ENCODE measurements at regions not wholly inside any gene's neighbourhood (a gene's known extent, or its start where the extent isn't known, plus 50 kb on each side); places are given as distances from the start of the nearest gene placed in this dataset.

GRCh38 chr18:55876254-55876653 is 288.3 kb upstream of the TCF4 start:
- Mint-ChIP-seq H3K36me3 (ENCODE audit: insufficient read depth in 1 of 3, low read depth in 3 of 3) (no peaks in the 10 kb centered on the region), H3K4me3 (no peak overlapping the region), H3K4me1 (peaks cover 8 to 28% of the 10 kb centered on the region in 2 experiments), H3K27me3 (ENCODE audit: low read depth) (no peaks in the 10 kb centered on the region), H3K27ac (no peak overlapping the region; a peak in 1 of 7 replicates), H3K9me3 (no peaks in the 10 kb centered on the region)
- H3K79me2 ChIP-seq (ENCODE audit: insufficient read depth, low read length) = no peaks in the 10 kb centered on the region
- no peak overlapping the region for H3T11ph ChIP-seq (ENCODE audit: low read length)
- H3K4me2 ChIP-seq (ENCODE audit: insufficient read depth, insufficient read length, low read length) = no peak overlapping the region
- no peaks in the 10 kb centered on the region for H3K27me3 ChIP-seq (ENCODE audit: insufficient read depth, low read length)
- no peak overlapping the region for H2BK5ac ChIP-seq (ENCODE audit: insufficient read length, low read length)
- no peak overlapping the region for H4K5ac ChIP-seq (ENCODE audit: insufficient read length, low read depth, low read length)
- H2AFZ ChIP-seq (ENCODE audit: low read length) = no peak overlapping the region
- no peak overlapping the region for H3K27ac ChIP-seq (ENCODE audit: insufficient read length, low read depth, low read length)
- no peak overlapping the region for H2AK5ac ChIP-seq (ENCODE audit: insufficient read length, low read length)
- H3K14ac ChIP-seq (ENCODE audit: insufficient read depth, low read length) = no peak overlapping the region
- no peak for DNase-seq
- H4K8ac ChIP-seq (replicated peaks; ENCODE audit: insufficient read length, low read depth, low read length) = no peak overlapping the region
- H2BK120ac ChIP-seq (ENCODE audit: low read depth, low read length, poor library complexity, severe bottlenecking) = no peak overlapping the region
- no peak overlapping the region for H3K56ac ChIP-seq (ENCODE audit: insufficient read length, low read depth, low read length)
- no peak overlapping the region for H3K18ac ChIP-seq (ENCODE audit: insufficient read length, low read depth, low read length)
- H2BK15ac ChIP-seq (ENCODE audit: low read depth, low read length) = no peak overlapping the region
- no peaks in the 10 kb centered on the region for H4K20me1 ChIP-seq (ENCODE audit: control insufficient read depth, insufficient read depth, insufficient read length)
- H3K9me3 ChIP-seq (ENCODE audit: control insufficient read depth, low read depth, low read length) = no peaks in the 10 kb centered on the region
- no CpG with 5 or more reads among the region's 2 CpGs for WGBS (ENCODE audit: extremely low coverage, insufficient read length, low lambda C conversion rate)
- no peaks in the 10 kb centered on the region for H3K4me1 ChIP-seq (ENCODE audit: insufficient read depth, low read length)
- no peaks in the 10 kb centered on the region for H3K79me1 ChIP-seq (ENCODE audit: insufficient read depth, low read depth, low read length, poor library complexity, severe bottlenecking)
- H3K23me2 ChIP-seq (ENCODE audit: insufficient read length, low read depth, low read length, poor library complexity, severe bottlenecking) = no peaks in the 10 kb centered on the region
- no peak for TF ChIP-seq CTCF (conservative IDR thresholded peaks at IDR 0.05)
- H4K91ac ChIP-seq (ENCODE audit: insufficient read length, low read depth, low read length) = no peak overlapping the region
- H3K23ac ChIP-seq (ENCODE audit: insufficient read length, low read depth, low read length) = no peak overlapping the region
- H2BK20ac ChIP-seq (ENCODE audit: low read depth, low read length, poor library complexity, severe bottlenecking) = no peak overlapping the region
- H3K4ac ChIP-seq (ENCODE audit: low read depth, low read length) = no peak overlapping the region
- H2BK12ac ChIP-seq (ENCODE audit: insufficient read length, low read depth, low read length) = no peak overlapping the region
- no peak overlapping the region for H3K9ac ChIP-seq (ENCODE audit: extremely low read depth, insufficient read length, low read length)
